A673 (cell line): ENCODE measurements at regions not wholly inside any gene's neighbourhood (a gene's known extent, or its start where the extent isn't known, plus 50 kb on each side); places are given as distances from the start of the nearest gene placed in this dataset.

Experiments used
- BruUV-seq: library from RNA; stranded (reverse); fragments of 400-500 nt; replicated peaks from 2 replicates; lab custom pipeline; 2021; lab: Mats Ljungman, UMichigan
- CTCF ChIA-PET: fragments of 300-600 bp; sonication (Branson Sonifier 250); formaldehyde crosslinking; loops from one replicate; lab custom pipeline; 2022; ENCODE audit warnings: antibody characterized with exemption; lab: Charles Lee
- POLR2A ChIA-PET: fragments of 300-600 bp; sonication (Branson Sonifier 250); formaldehyde crosslinking; loops from one replicate; lab custom pipeline; 2022; ENCODE audit warnings: antibody characterized with exemption; ENCODE audit not compliant: low non-redundant PET; lab: Charles Lee
- DNase-seq: peaks from one replicate; pipeline ENCODE4 v3.0.0-alpha.2; 2015; ENCODE audit warnings: low spot score
- H3K27ac ChIP-seq: fragments of 200-600 bp; sonication (generic); 2 replicates; pipeline ENCODE4 v1.5.1; 2016; ENCODE audit warnings: mixed run types, low read depth, mild to moderate bottlenecking, mixed read lengths, antibody characterized with exemption, low read length; ENCODE audit not compliant: poor library complexity, severe bottlenecking
- H3K27me3 ChIP-seq: fragments of 200-600 bp; sonication (generic); replicated peaks from 2 replicates; pipeline ENCODE4 v1.6.1; 2017; ENCODE audit warnings: mixed run types, low read depth, mild to moderate bottlenecking, mixed read lengths, antibody characterized with exemption, low read length; ENCODE audit not compliant: insufficient read depth, poor library complexity
- H3K36me3 ChIP-seq: fragments of 200-600 bp; sonication (generic); 2 replicates; pipeline ENCODE4 v1.6.1; 2016; ENCODE audit warnings: mixed run types, mild to moderate bottlenecking, mixed read lengths, antibody characterized with exemption, low read length; ENCODE audit not compliant: insufficient read depth, poor library complexity, severe bottlenecking
- H3K4me1 ChIP-seq: fragments of 200-600 bp; sonication (generic); 2 replicates; pipeline ENCODE4 v1.6.1; 2017; ENCODE audit warnings: mixed run types, mild to moderate bottlenecking, mixed read lengths, antibody characterized with exemption, low read length; ENCODE audit not compliant: insufficient read depth, poor library complexity, severe bottlenecking
- H3K4me3 ChIP-seq: fragments of 200-600 bp; sonication (generic); 2 replicates; pipeline ENCODE4 v1.5.1; 2016; ENCODE audit warnings: low read depth, mixed run types, mild to moderate bottlenecking, mixed read lengths, low read length; ENCODE audit not compliant: poor library complexity, severe bottlenecking
- H3K9me3 ChIP-seq: fragments of 200-600 bp; sonication (generic); 2 replicates; pipeline ENCODE4 v1.6.1; 2016; ENCODE audit warnings: mixed run types, low read depth, mild to moderate bottlenecking, mixed read lengths, antibody characterized with exemption, low read length; ENCODE audit not compliant: poor library complexity, severe bottlenecking
- CTCF ChIP-seq: fragments of 300-800, 200-600 bp; sonication (generic); conservative IDR thresholded peaks from 2 replicates; pipeline ENCODE4 v1.5.1; 2017; ENCODE audit warnings: low read depth, mild to moderate bottlenecking, antibody characterized with exemption, low read length, moderate library complexity, mixed read lengths
- EZH2 ChIP-seq: fragments of 200-600 bp; sonication (generic); IDR thresholded peaks from 2 replicates; pipeline ENCODE4 v1.6.1; 2017; ENCODE audit warnings: borderline replicate concordance, low read depth, mild to moderate bottlenecking, mixed read lengths, antibody characterized with exemption, low read length; ENCODE audit not compliant: poor library complexity, severe bottlenecking
- intact Hi-C: fragments of 100-400 bp; cut with micrococcal nuclease; formaldehyde crosslinking; loops from one replicate; pipeline ENCODE4 v1.10.0; 2022; ENCODE audit not compliant: unreplicated experiment

GRCh38 chr21:17900990-17901385 lies 81.8 kb upstream of the C21orf91 start:
- TF ChIP-seq EZH2 (no peak), CTCF (no peak)
- no peaks in the 10 kb centered on the region for H3K9me3 ChIP-seq
- no peak for DNase-seq
- no peaks in the 10 kb centered on the region for H3K27me3 ChIP-seq
- intact Hi-C loops = loop anchor here (10.0 kb wide), 1 partner anchor 516 kb away; no protein-coding TSS in a partner anchor
- H3K4me1 ChIP-seq = no peaks in the 10 kb centered on the region
- CTCF ChIA-PET = no interaction called here
- POLR2A ChIA-PET = no interaction called here
- no peaks in the 10 kb centered on the region for H3K36me3 ChIP-seq
- H3K27ac ChIP-seq = no peak overlapping the region
- H3K4me3 ChIP-seq = no peak overlapping the region
- no TSS peak for BruUV-seq

DNA sequence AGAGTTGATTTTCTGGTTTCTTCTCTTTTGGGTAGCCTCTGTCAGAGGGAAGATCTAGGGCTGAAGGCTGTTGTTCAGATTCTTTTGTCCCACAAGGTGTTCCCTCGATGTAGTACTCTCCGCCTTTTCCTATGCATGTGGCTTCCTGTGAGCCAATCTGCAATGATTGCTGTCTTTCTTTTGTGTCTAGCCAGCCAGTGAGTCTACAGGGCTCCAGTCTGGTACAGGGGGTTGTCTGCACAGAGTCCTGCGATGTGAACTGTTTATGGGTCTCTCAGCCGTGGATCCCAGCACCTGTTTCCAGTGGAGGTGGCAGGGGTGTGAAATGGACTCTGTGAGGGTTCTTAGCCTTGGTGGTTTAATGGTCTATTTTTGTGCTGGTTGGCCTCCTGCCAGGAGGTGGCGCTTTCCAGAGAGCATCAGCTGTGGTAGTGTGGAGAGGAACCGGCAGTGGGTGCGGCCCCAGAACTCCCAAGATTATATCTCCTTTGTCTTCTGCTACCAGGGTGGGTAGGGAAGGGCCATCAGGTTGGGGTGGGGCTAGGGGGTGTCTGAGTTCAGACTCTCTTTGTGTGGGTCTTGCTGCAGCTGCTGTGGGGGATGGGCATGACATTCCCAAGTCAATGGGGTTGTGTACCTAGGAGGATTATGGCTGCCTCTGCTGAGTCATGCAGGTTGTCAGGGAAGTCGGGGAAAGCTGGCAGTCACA lies 81.3 kb upstream of the C21orf91 start:
- no peaks in the 10 kb centered on the region for H3K27me3 ChIP-seq
- H3K9me3 ChIP-seq = no peaks in the 10 kb centered on the region
- TF ChIP-seq CTCF = 0 out of 2 replicates have a peak, but pooled peaks have one; percentile 11
- no peak for TF ChIP-seq EZH2
- BruUV-seq = no TSS peak
- no peak for DNase-seq
- no peak overlapping the region for H3K27ac ChIP-seq
- no peaks in the 10 kb centered on the region for H3K36me3 ChIP-seq
- H3K4me3 ChIP-seq = no peak overlapping the region
- POLR2A ChIA-PET = no interaction called here
- H3K4me1 ChIP-seq = no peaks in the 10 kb centered on the region
- intact Hi-C loops = loop anchor here (10.0 kb wide), 1 partner anchor 516 kb away; no protein-coding TSS in a partner anchor
- CTCF ChIA-PET = no interaction called here

DNA sequence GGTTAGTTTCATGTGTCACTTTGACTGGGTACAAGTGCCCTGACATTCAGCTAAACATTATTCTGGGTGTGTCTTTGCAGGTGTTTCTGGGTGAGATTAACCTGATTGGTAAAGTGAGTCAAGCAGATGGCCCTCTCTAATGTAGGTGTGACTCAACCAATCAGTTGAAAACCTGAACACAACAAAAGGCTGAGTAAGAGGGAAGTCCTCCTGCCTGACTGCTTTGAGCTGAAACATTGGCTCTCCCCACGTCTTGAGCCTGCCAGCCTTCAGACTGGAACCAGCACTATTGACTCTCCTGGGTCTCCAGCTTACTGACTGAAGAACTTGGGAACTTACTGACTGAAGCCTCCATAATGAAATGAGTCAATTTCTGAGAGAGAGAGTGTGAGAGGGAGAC lies 70.0 kb upstream of the C21orf91 start:
- CTCF ChIA-PET = no interaction called here

More for the DNA sequence above, 70.0 kb upstream of the C21orf91 start:
- no peaks in the 10 kb centered on the region for H3K36me3 ChIP-seq
- no peaks in the 10 kb centered on the region for H3K27me3 ChIP-seq
- H3K4me3 ChIP-seq = no peak overlapping the region
- POLR2A ChIA-PET = no interaction called here
- no TSS peak for BruUV-seq
- no peaks in the 10 kb centered on the region for H3K4me1 ChIP-seq
- H3K9me3 ChIP-seq = no peaks in the 10 kb centered on the region
- no peak for DNase-seq
- intact Hi-C loops = no loop called here
- H3K27ac ChIP-seq = no peak overlapping the region
- TF ChIP-seq CTCF (no peak), EZH2 (no peak)
